HCT116 (cell line): ENCODE measurements at regions not wholly inside any gene's neighbourhood (a gene's known extent, or its start where the extent isn't known, plus 50 kb on each side); places are given as distances from the start of the nearest gene placed in this dataset.

Experiments used
- ATAC-seq: fragments of 200-7000 bp; cut with Tn5 transposase; 2 replicates; pipeline ENCODE4 v1.9.1; 2020; ENCODE audit warnings: mild to moderate bottlenecking, moderate library complexity
- BruUV-seq: library from RNA; stranded (reverse); fragments of 400-500 nt; replicated peaks from 2 replicates; lab custom pipeline; 2021; lab: Mats Ljungman, UMichigan
- CTCF ChIA-PET: fragments of 300-600 bp; sonication (Branson Sonifier 250); formaldehyde crosslinking; loops from one replicate; lab custom pipeline; 2021; ENCODE audit warnings: antibody characterized with exemption; lab: Charles Lee
- POLR2A ChIA-PET: fragments of 300-600, 350-600 bp; sonication (Branson Sonifier 250); formaldehyde crosslinking; loops from one replicate; lab custom pipeline; 2021; ENCODE audit warnings: antibody characterized with exemption; lab: Charles Lee
- RAD21 ChIA-PET, 2 experiments: fragments of 300-600 bp; sonication (Branson Sonifier 250); formaldehyde crosslinking; loops; one replicate each; lab custom pipeline; 2023; ENCODE audit warnings: low total read pairs in 2 of 2; ENCODE audit not compliant: uncharacterized antibody in 2 of 2, unreplicated experiment in 2 of 2, low non-redundant PET in 1 of 2; lab: Charles Lee
- DNase-seq: peaks from one replicate; pipeline ENCODE4 v3.0.0-alpha.2; 2010; ENCODE audit warnings: low read depth, low spot score
- H2AFZ ChIP-seq: fragments of 200-600 bp; shearing (Covaris generic), sonication (generic); 2 replicates; pipeline ENCODE4 v1.6.1; 2017; ENCODE audit warnings: low read depth, mixed run types, mixed read lengths, antibody characterized with exemption, low read length; ENCODE audit not compliant: poor library complexity, severe bottlenecking
- H3K27ac ChIP-seq: 2 replicates; pipeline ENCODE4 v1.5.1; 2012; ENCODE audit warnings: low read depth, low read length
- H3K27me3 ChIP-seq: fragments of 200-600 bp; sonication (generic); 2 replicates; pipeline ENCODE4 v1.6.1; 2016; ENCODE audit warnings: mixed run types, low read length, mixed read lengths; ENCODE audit not compliant: insufficient read depth
- H3K36me3 ChIP-seq, 2 experiments: fragments of 200-500 bp in 1 of 2; fragments of 200-600 bp in 1 of 2; sonication (Bioruptor generic) in 1 of 2; sonication (generic) in 1 of 2; 2 replicates each; pipeline versions ENCODE4 v1.5.1 to v1.6.1; 2014 to 2016; ENCODE audit warnings: low read length in 2 of 2, inconsistent platforms in 1 of 2, mixed read lengths in 1 of 2, mixed run types in 1 of 2; ENCODE audit not compliant: insufficient read depth in 2 of 2, control insufficient read depth in 1 of 2
- H3K4me1 ChIP-seq, 2 experiments: fragments of 200-600 bp in 1 of 2; sonication (generic) in 1 of 2; 2 replicates each; pipeline versions ENCODE4 v1.5.1 to v1.6.1; 2012 to 2017; ENCODE audit warnings: low read length in 2 of 2, inconsistent platforms in 1 of 2, mild to moderate bottlenecking in 1 of 2, mixed read lengths in 1 of 2, mixed run types in 1 of 2, moderate library complexity in 1 of 2; ENCODE audit not compliant: insufficient read depth in 2 of 2, control insufficient read depth in 1 of 2
- H3K4me2 ChIP-seq: fragments of 200-600 bp; sonication (generic); 2 replicates; pipeline ENCODE4 v1.6.1; 2017; ENCODE audit warnings: mixed run types, low read length, mixed read lengths
- H3K4me3 ChIP-seq, 2 experiments: fragments of 200-600 bp in 1 of 2; sonication (generic) in 1 of 2; replicated peaks in 1 of 2; 2 replicates each; pipeline ENCODE4 v1.5.1; 2011 to 2016; ENCODE audit warnings: low read length in 2 of 2, control low read depth in 1 of 2, low read depth in 1 of 2, mild to moderate bottlenecking in 1 of 2, mixed read lengths in 1 of 2, mixed run types in 1 of 2
- H3K79me2 ChIP-seq: fragments of 200-600 bp; sonication (generic); 2 replicates; pipeline ENCODE4 v1.6.1; 2017; ENCODE audit warnings: mild to moderate bottlenecking, mixed run types, low read length, moderate library complexity, mixed read lengths; ENCODE audit not compliant: insufficient read depth
- H3K9ac ChIP-seq: fragments of 200-600 bp; sonication (generic); 2 replicates; pipeline ENCODE4 v1.6.1; 2016; ENCODE audit warnings: low read length, mixed read lengths
- H3K9me2 ChIP-seq: fragments of 200-600 bp; sonication (generic), shearing (Covaris generic); 2 replicates; pipeline ENCODE4 v1.6.1; 2017; ENCODE audit warnings: mixed run types, mild to moderate bottlenecking, moderate library complexity; ENCODE audit not compliant: insufficient read depth
- H3K9me3 ChIP-seq, 2 experiments: fragments of 200-500 bp in 1 of 2; fragments of 200-600 bp in 1 of 2; sonication (Bioruptor generic) in 1 of 2; sonication (generic) in 1 of 2; 2 replicates each; pipeline ENCODE4 v1.6.1; 2014 to 2017; ENCODE audit warnings: low read length in 2 of 2, mixed read lengths in 2 of 2, inconsistent platforms in 1 of 2, low read depth in 1 of 2, mild to moderate bottlenecking in 1 of 2, mixed run types in 1 of 2, moderate library complexity in 1 of 2; ENCODE audit not compliant: control insufficient read depth in 1 of 2, insufficient read depth in 1 of 2
- H4K20me1 ChIP-seq: fragments of 200-600 bp; sonication (generic), shearing (Covaris generic); 2 replicates; pipeline ENCODE4 v1.6.1; 2017; ENCODE audit warnings: mixed run types, mild to moderate bottlenecking, moderate library complexity; ENCODE audit not compliant: insufficient read depth
- ATF3 ChIP-seq: IDR thresholded peaks from 2 replicates; pipeline ENCODE4 v1.6.1; 2012
- CBX3 ChIP-seq: IDR thresholded peaks from 2 replicates; pipeline ENCODE4 v1.6.1; 2012; ENCODE audit warnings: low read depth
- CEBPB ChIP-seq: IDR thresholded peaks from 2 replicates; pipeline ENCODE4 v1.6.1; 2012; ENCODE audit warnings: low read depth
- CTCF ChIP-seq, 3 experiments: fragments of 200-600 bp in 1 of 3; sonication (generic) in 1 of 3; IDR thresholded peaks in 2 of 3; conservative IDR thresholded peaks in 1 of 3; 2 replicates each; pipeline ENCODE4 v1.5.1; 2012 to 2017; ENCODE audit warnings: low read depth in 2 of 3, low read length in 2 of 3, antibody characterized with exemption in 1 of 3, borderline replicate concordance in 1 of 3, control low read depth in 1 of 3, mild to moderate bottlenecking in 1 of 3, mixed read lengths in 1 of 3, mixed run types in 1 of 3, moderate library complexity in 1 of 3; ENCODE audit not compliant: insufficient read depth in 1 of 3
- EGR1 ChIP-seq: IDR thresholded peaks from 2 replicates; pipeline ENCODE4 v1.6.1; 2012; ENCODE audit warnings: low read depth
- ELF1 ChIP-seq: IDR thresholded peaks from 2 replicates; pipeline ENCODE4 v1.6.1; 2012; ENCODE audit warnings: low read depth, borderline replicate concordance
- EZH2 ChIP-seq: fragments of 200-600 bp; sonication (generic); IDR thresholded peaks from 2 replicates; pipeline ENCODE4 v1.6.1; 2017; ENCODE audit warnings: antibody characterized with exemption, mixed run types
- FOSL1 ChIP-seq: IDR thresholded peaks from 2 replicates; pipeline ENCODE4 v1.6.1; 2012; ENCODE audit warnings: low read depth
- JUND ChIP-seq: IDR thresholded peaks from 2 replicates; pipeline ENCODE4 v1.6.1; 2012
- MAX ChIP-seq: IDR thresholded peaks from 2 replicates; pipeline ENCODE4 v1.6.1; 2012
- POLR2A ChIP-seq: IDR thresholded peaks from 2 replicates; pipeline ENCODE4 v1.7.0; 2011; ENCODE audit warnings: borderline replicate concordance; ENCODE audit not compliant: insufficient read depth, insufficient read length; ENCODE audit errors: extremely low read depth
- POLR2AphosphoS5 ChIP-seq: IDR thresholded peaks from 2 replicates; pipeline ENCODE4 v1.6.1; 2011; ENCODE audit warnings: mild to moderate bottlenecking, low read depth, low read length, moderate library complexity
- SIN3A ChIP-seq: IDR thresholded peaks from 2 replicates; pipeline ENCODE4 v1.6.1; 2012; ENCODE audit warnings: low read depth
- SP1 ChIP-seq: IDR thresholded peaks from 2 replicates; pipeline ENCODE4 v1.6.1; 2012; ENCODE audit warnings: low read depth
- TCF7L2 ChIP-seq: IDR thresholded peaks from 2 replicates; pipeline ENCODE4 v1.7.0; 2011; ENCODE audit warnings: borderline replicate concordance, inconsistent platforms; ENCODE audit not compliant: insufficient read depth, insufficient read length; ENCODE audit errors: extremely low read depth
- YY1 ChIP-seq: IDR thresholded peaks from 2 replicates; pipeline ENCODE4 v1.6.1; 2011; ENCODE audit warnings: low read length, low read depth, moderate library complexity, mild to moderate bottlenecking; ENCODE audit not compliant: insufficient replicate concordance; ENCODE audit errors: extremely low read depth
- ZBTB33 ChIP-seq: IDR thresholded peaks from 2 replicates; pipeline ENCODE4 v1.6.1; 2011; ENCODE audit warnings: mild to moderate bottlenecking, low read length, moderate library complexity; ENCODE audit not compliant: insufficient replicate concordance; ENCODE audit errors: extremely low read depth
- ZFX ChIP-seq: fragments of 450-650 bp; IDR thresholded peaks from 2 replicates; pipeline ENCODE4 v1.6.1; 2017
- ZNF274 ChIP-seq: fragments of 200-500 bp; sonication (Bioruptor generic); IDR thresholded peaks from 2 replicates; pipeline ENCODE4 v1.6.1; 2014; ENCODE audit warnings: mild to moderate bottlenecking, low read depth, low read length, inconsistent platforms
- intact Hi-C: fragments of 100-400 bp; cut with micrococcal nuclease; formaldehyde crosslinking; loops from 2 replicates; pipeline ENCODE4 v1.10.0; 2022

GRCh38 chr2:18645315-18645714, 55.9 kb upstream of the NT5C1B start:
- Histone ChIP-seq H3K4me3 (no peak overlapping the region), H3K9me2 (no peaks in the 10 kb centered on the region), H3K36me3 (no peaks in the 10 kb centered on the region), H3K27me3 (no peaks in the 10 kb centered on the region), H4K20me1 (no peaks in the 10 kb centered on the region), H2AFZ (no peak overlapping the region), H3K4me2 (no peak overlapping the region), H3K27ac (no peak overlapping the region), H3K9me3 (no peaks in the 10 kb centered on the region), H3K4me1 (no peaks in the 10 kb centered on the region), H3K9ac (no peak overlapping the region), H3K79me2 (no peaks in the 10 kb centered on the region)
- ChIA-PET RAD21 (no interaction called here), POLR2A (no interaction called here), CTCF (no interaction called here)
- TF ChIP-seq ZNF274, result no peak
- no peak for TF ChIP-seq SP1
- TF ChIP-seq POLR2AphosphoS5, result no peak
- no peak for TF ChIP-seq ATF3
- TF ChIP-seq SIN3A, result no peak
- TF ChIP-seq POLR2A, result no peak
- TF ChIP-seq JUND, result no peak
- TF ChIP-seq TCF7L2, result no peak
- TF ChIP-seq ZFX, result no peak
- TF ChIP-seq CTCF (IDR thresholded peaks at IDR 0.05 in 2 of 3, conservative IDR thresholded peaks at IDR 0.05 in 1 of 3; ENCODE audit: borderline replicate concordance in 1 of 3, insufficient read depth in 1 of 3, low read depth in 2 of 3, low read length in 2 of 3), result no peak
- TF ChIP-seq CBX3, result no peak
- TF ChIP-seq FOSL1, result no peak
- no peak for TF ChIP-seq EZH2
- no peak for TF ChIP-seq MAX
- no peak for TF ChIP-seq CEBPB
- TF ChIP-seq YY1, result no peak
- no peak for TF ChIP-seq EGR1
- TF ChIP-seq ZBTB33, result no peak
- no peak for TF ChIP-seq ELF1
- DNase-seq, result no peak
- ATAC-seq, result no peak
- intact Hi-C loops, result no loop called here
- BruUV-seq, result no TSS peak
